ENCODE measurements at regions not wholly inside any gene's neighbourhood (a gene's known extent, or its start where the extent isn't known, plus 50 kb on each side); places are given as distances from the start of the nearest gene placed in this dataset.
A peak's percentile ranks its signal among the peaks of the same experiment; 100 is the strongest.
"Not testable (repeated sequence)": the region's sequence is repeated elsewhere in the genome, so short reads cannot be mapped to it uniquely, and the experiment has no call there.

- DNase-seq (ENCODE audit: low spot score): no peak
Measured at GRCh38 chr5:173667702-173668101, 51.3 kb upstream of the BOD1 start.

- DNase-seq (ENCODE audit: low spot score): no peak
Measured at GRCh38 chr5:173668245-173668800, 51.9 kb upstream of the BOD1 start.

GRCh38 chr5:173668910-173669309 lies 52.5 kb upstream of the BOD1 start:
- no peak for DNase-seq (ENCODE audit: low spot score)

- DNase-seq (ENCODE audit: low spot score): no peak
Measured at GRCh38 chr5:173669483-173669882, 53.0 kb upstream of the BOD1 start.

GRCh38 chr5:173670130-173670651 lies 53.7 kb upstream of the BOD1 start:
- DNase-seq (ENCODE audit: low spot score): peak; percentile 52

- peak; percentile 37 for DNase-seq (ENCODE audit: low spot score)
Measured at GRCh38 chr5:173670791-173671120, 54.3 kb upstream of the BOD1 start.

GRCh38 chr5:173671121-173671949 lies 54.9 kb upstream of the BOD1 start:
- peak; percentile 40 for DNase-seq (ENCODE audit: low spot score)

GRCh38 chr5:173672166-173672565 lies 55.7 kb upstream of the BOD1 start:
- no peak for DNase-seq (ENCODE audit: low spot score)

GRCh38 chr5:173672891-173673290 lies 56.4 kb upstream of the BOD1 start:
- DNase-seq (ENCODE audit: low spot score): no peak

- DNase-seq (ENCODE audit: low spot score): no peak
Measured at GRCh38 chr5:173673295-173674101, 57.0 kb upstream of the BOD1 start.

GRCh38 chr5:173675287-173675996 lies 59.0 kb upstream of the BOD1 start:
- DNase-seq (ENCODE audit: low spot score): no peak

- DNase-seq (ENCODE audit: low spot score): no peak
Measured at GRCh38 chr5:173676375-173676774, 59.9 kb upstream of the BOD1 start.

- DNase-seq (ENCODE audit: low spot score): no peak
Measured at GRCh38 chr5:173677125-173677672, 60.7 kb upstream of the BOD1 start.

GRCh38 chr5:173679909-173680630 lies 63.6 kb upstream of the BOD1 start:
- no peak for DNase-seq (ENCODE audit: low spot score)

GRCh38 chr5:173680660-173681242 lies 64.3 kb upstream of the BOD1 start:
- no peak for DNase-seq (ENCODE audit: low spot score)

GRCh38 chr5:173682313-173682712 lies 65.9 kb upstream of the BOD1 start:
- no peak for DNase-seq (ENCODE audit: low spot score)

GRCh38 chr5:173684535-173684934 lies 68.1 kb upstream of the BOD1 start:
- not testable (repeated sequence) for DNase-seq (ENCODE audit: low spot score)

- no peak for DNase-seq (ENCODE audit: low spot score)
Measured at GRCh38 chr5:173686950-173687349, 70.5 kb upstream of the BOD1 start.

- DNase-seq (ENCODE audit: low spot score): no peak
Measured at GRCh38 chr5:173688703-173689102, 72.3 kb upstream of the BOD1 start.

- DNase-seq (ENCODE audit: low spot score): no peak
Measured at GRCh38 chr5:173689171-173689736, 72.8 kb upstream of the BOD1 start.
